ENCODE measurements at regions not wholly inside any gene's neighbourhood (a gene's known extent, or its start where the extent isn't known, plus 50 kb on each side); places are given as distances from the start of the nearest gene placed in this dataset.
A peak's percentile ranks its signal among the peaks of the same experiment; 100 is the strongest.
"Not testable (repeated sequence)": the region's sequence is repeated elsewhere in the genome, so short reads cannot be mapped to it uniquely, and the experiment has no call there.

DNA sequence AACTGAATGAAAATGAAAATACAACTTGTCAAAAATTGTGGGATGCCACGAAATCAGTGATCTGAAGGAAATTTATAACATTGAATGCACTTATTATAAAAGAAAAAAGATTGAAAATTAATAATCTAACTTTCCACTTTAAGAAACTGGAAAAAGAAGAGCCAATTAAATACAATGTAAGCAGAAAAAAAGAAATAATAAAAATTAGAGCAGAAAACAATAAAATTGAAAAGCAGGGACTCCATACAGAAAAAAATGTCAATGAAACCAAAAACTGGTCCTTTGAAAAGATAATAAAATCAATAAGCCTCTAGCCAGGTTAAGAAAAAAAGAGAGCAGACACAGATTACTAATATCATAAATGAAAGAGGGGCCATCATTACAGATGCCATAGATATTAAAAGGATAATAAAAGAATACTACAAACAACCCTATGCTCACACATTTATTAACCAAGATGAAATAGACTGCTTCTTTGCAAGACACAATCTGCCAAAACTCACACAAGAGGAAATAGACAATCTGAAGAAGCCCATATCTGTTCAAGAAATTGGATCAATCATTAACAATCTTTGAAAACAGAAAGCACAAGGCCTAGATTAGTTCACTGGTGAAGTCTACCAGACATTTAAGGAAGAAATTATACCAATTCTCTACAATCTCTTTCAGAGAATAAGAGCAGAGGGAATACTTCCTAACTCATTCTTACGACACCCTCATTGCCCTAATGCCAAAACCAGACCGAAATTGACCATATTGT, 233.8 kb upstream of the NEBL start:
- H3K4me3 Mint-ChIP-seq (ENCODE audit: unreplicated experiment), result no peak overlapping the region
- TF ChIP-seq CTCF (IDR thresholded peaks at IDR 0.05; ENCODE audit: unreplicated experiment), result no peak
- H3K9me3 Mint-ChIP-seq (ENCODE audit: unreplicated experiment), result no peaks in the 10 kb centered on the region
- peaks cover 27% of the 10 kb centered on the region for H3K4me1 Mint-ChIP-seq (ENCODE audit: insufficient read depth, unreplicated experiment)
- POLR2A ChIA-PET, result interaction anchor here (0.9 kb wide), 1 partner anchor 47 kb away, joined by 3 read pairs; no protein-coding TSS in a partner anchor
- no TSS peak for BruUV-seq (replicated peaks)
- intact Hi-C loops (cut with micrococcal nuclease), result no loop called here
- H3K36me3 Mint-ChIP-seq (ENCODE audit: insufficient read depth, unreplicated experiment), result no peaks in the 10 kb centered on the region
- CTCF ChIA-PET, result no interaction called here
- DNase-seq (ENCODE audit: unreplicated experiment), result no peak
- H3K27ac Mint-ChIP-seq (ENCODE audit: low read depth, unreplicated experiment), result peak overlapping the region; percentile 16
- no peaks in the 10 kb centered on the region for H3K27me3 Mint-ChIP-seq (ENCODE audit: insufficient read depth, unreplicated experiment)

- peaks cover 22% of the 10 kb centered on the region for H3K4me1 Mint-ChIP-seq (ENCODE audit: insufficient read depth, unreplicated experiment)
- no peak for DNase-seq (ENCODE audit: unreplicated experiment)
- CTCF ChIA-PET, result no interaction called here
- POLR2A ChIA-PET, result interaction anchor here (0.6 kb wide), 1 partner anchor 395 kb away, joined by 4 read pairs; the partner anchor contains the start of gene SKIDA1
- BruUV-seq (replicated peaks), result no TSS peak
- no peaks in the 10 kb centered on the region for H3K9me3 Mint-ChIP-seq (ENCODE audit: unreplicated experiment)
- H3K27me3 Mint-ChIP-seq (ENCODE audit: insufficient read depth, unreplicated experiment), result no peaks in the 10 kb centered on the region
- H3K36me3 Mint-ChIP-seq (ENCODE audit: insufficient read depth, unreplicated experiment), result no peaks in the 10 kb centered on the region
- no peak for TF ChIP-seq CTCF (IDR thresholded peaks at IDR 0.05; ENCODE audit: unreplicated experiment)
- no peak overlapping the region for H3K4me3 Mint-ChIP-seq (ENCODE audit: unreplicated experiment)
- intact Hi-C loops (cut with micrococcal nuclease), result no loop called here
- H3K27ac Mint-ChIP-seq (ENCODE audit: low read depth, unreplicated experiment), result no peak overlapping the region
Measured at GRCh38 chr10:21130108-21130507, 233.0 kb upstream of the NEBL start.

GRCh38 chr10:21125471-21126228, 228.5 kb upstream of the NEBL start:
- H3K9me3 Mint-ChIP-seq (ENCODE audit: unreplicated experiment), result no peaks in the 10 kb centered on the region
- no peak overlapping the region for H3K27ac Mint-ChIP-seq (ENCODE audit: low read depth, unreplicated experiment)
- CTCF ChIA-PET, result interaction anchor here (0.9 to 1.5 kb wide), 3 partner anchors 9 to 47 kb away, joined by 3 to 5 read pairs (median 4); no protein-coding TSS in a partner anchor
- H3K27me3 Mint-ChIP-seq (ENCODE audit: insufficient read depth, unreplicated experiment), result no peaks in the 10 kb centered on the region
- TF ChIP-seq CTCF (IDR thresholded peaks at IDR 0.05; ENCODE audit: unreplicated experiment), result no peak
- intact Hi-C loops (cut with micrococcal nuclease), result no loop called here
- no peaks in the 10 kb centered on the region for H3K4me1 Mint-ChIP-seq (ENCODE audit: insufficient read depth, unreplicated experiment)
- no peak for DNase-seq (ENCODE audit: unreplicated experiment)
- BruUV-seq (replicated peaks), result no TSS peak
- POLR2A ChIA-PET, result interaction anchor here (0.5 kb wide), 1 partner anchor 9 kb away, joined by 3 read pairs; no protein-coding TSS in a partner anchor
- H3K4me3 Mint-ChIP-seq (ENCODE audit: unreplicated experiment), result no peak overlapping the region
- no peaks in the 10 kb centered on the region for H3K36me3 Mint-ChIP-seq (ENCODE audit: insufficient read depth, unreplicated experiment)

DNA sequence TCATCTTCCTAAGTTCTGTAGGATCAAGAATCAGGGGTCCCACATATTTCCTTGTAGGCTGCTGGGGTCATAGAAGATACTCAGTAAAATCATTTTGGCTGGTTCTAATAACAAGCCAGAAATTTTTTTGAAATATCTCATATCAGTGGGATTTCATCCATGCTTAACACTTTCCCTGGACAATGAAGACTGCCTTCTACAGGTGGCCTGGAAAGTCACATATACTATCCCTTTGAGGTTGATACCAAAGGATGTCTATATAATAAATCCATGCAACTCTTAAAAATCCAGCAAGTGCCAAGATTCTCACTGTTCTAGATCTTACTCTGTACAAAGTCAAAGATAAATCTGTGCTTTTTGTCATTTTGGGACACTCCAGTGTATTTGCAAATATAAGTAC, 225.8 kb upstream of the NEBL start:
- H3K36me3 Mint-ChIP-seq (ENCODE audit: insufficient read depth, unreplicated experiment), result no peaks in the 10 kb centered on the region
- DNase-seq (ENCODE audit: unreplicated experiment), result no peak
- no peak overlapping the region for H3K4me3 Mint-ChIP-seq (ENCODE audit: unreplicated experiment)
- H3K27ac Mint-ChIP-seq (ENCODE audit: low read depth, unreplicated experiment), result no peak overlapping the region
- POLR2A ChIA-PET, result no interaction called here
- H3K27me3 Mint-ChIP-seq (ENCODE audit: insufficient read depth, unreplicated experiment), result no peaks in the 10 kb centered on the region
- TF ChIP-seq CTCF (IDR thresholded peaks at IDR 0.05; ENCODE audit: unreplicated experiment), result no peak
- CTCF ChIA-PET, result no interaction called here
- no peaks in the 10 kb centered on the region for H3K9me3 Mint-ChIP-seq (ENCODE audit: unreplicated experiment)
- no peaks in the 10 kb centered on the region for H3K4me1 Mint-ChIP-seq (ENCODE audit: insufficient read depth, unreplicated experiment)
- BruUV-seq (replicated peaks), result no TSS peak
- intact Hi-C loops (cut with micrococcal nuclease), result no loop called here

DNA sequence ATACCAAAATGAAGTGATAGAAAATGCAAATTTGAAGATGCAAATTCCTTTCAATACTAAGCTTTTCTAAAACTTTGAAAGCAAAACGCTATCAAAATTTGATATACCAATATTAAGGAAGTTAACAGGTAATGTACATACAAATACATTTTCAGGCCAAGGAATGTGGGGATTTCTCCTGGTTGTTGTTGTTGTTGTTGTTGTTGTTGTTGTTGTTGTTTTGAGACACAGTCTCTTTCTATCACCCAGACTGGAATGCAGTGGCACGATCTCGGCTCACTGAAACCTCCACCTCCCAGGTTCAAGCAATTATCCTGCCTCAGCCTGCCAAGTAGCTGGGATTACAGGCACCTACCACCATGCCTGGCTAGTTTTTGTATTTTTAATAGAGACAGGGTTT, 224.7 kb upstream of the NEBL start:
- H3K27ac Mint-ChIP-seq (ENCODE audit: low read depth, unreplicated experiment); BruUV-seq (replicated peaks); DNase-seq (ENCODE audit: unreplicated experiment); POLR2A ChIA-PET; H3K4me1 Mint-ChIP-seq (ENCODE audit: insufficient read depth, unreplicated experiment); intact Hi-C loops (cut with micrococcal nuclease); H3K27me3 Mint-ChIP-seq (ENCODE audit: insufficient read depth, unreplicated experiment); H3K9me3 Mint-ChIP-seq (ENCODE audit: unreplicated experiment); H3K36me3 Mint-ChIP-seq (ENCODE audit: insufficient read depth, unreplicated experiment); H3K4me3 Mint-ChIP-seq (ENCODE audit: unreplicated experiment): not testable (repeated sequence)
- CTCF ChIA-PET, result interaction anchor here (0.6 kb wide), 1 partner anchor 247 kb away, joined by 3 read pairs; no protein-coding TSS in a partner anchor

All from MCF 10A (cell line).